HCT116 (cell line): ENCODE measurements at regions not wholly inside any gene's neighbourhood (a gene's known extent, or its start where the extent isn't known, plus 50 kb on each side); places are given as distances from the start of the nearest gene placed in this dataset.

Experiments used
- ATF3 ChIP-seq: IDR thresholded peaks from 2 replicates; pipeline ENCODE4 v1.6.1; 2012
- CBX3 ChIP-seq: IDR thresholded peaks from 2 replicates; pipeline ENCODE4 v1.6.1; 2012; ENCODE audit warnings: low read depth
- CEBPB ChIP-seq: IDR thresholded peaks from 2 replicates; pipeline ENCODE4 v1.6.1; 2012; ENCODE audit warnings: low read depth
- CTCF ChIP-seq, 3 experiments: fragments of 200-600 bp in 1 of 3; sonication (generic) in 1 of 3; IDR thresholded peaks in 2 of 3; conservative IDR thresholded peaks in 1 of 3; 2 replicates each; pipeline ENCODE4 v1.5.1; 2012 to 2017; ENCODE audit warnings: low read depth in 2 of 3, low read length in 2 of 3, antibody characterized with exemption in 1 of 3, borderline replicate concordance in 1 of 3, control low read depth in 1 of 3, mild to moderate bottlenecking in 1 of 3, mixed read lengths in 1 of 3, mixed run types in 1 of 3, moderate library complexity in 1 of 3; ENCODE audit not compliant: insufficient read depth in 1 of 3
- EZH2 ChIP-seq: fragments of 200-600 bp; sonication (generic); IDR thresholded peaks from 2 replicates; pipeline ENCODE4 v1.6.1; 2017; ENCODE audit warnings: antibody characterized with exemption, mixed run types
- JUND ChIP-seq: IDR thresholded peaks from 2 replicates; pipeline ENCODE4 v1.6.1; 2012
- MAX ChIP-seq: IDR thresholded peaks from 2 replicates; pipeline ENCODE4 v1.6.1; 2012
- POLR2A ChIP-seq: IDR thresholded peaks from 2 replicates; pipeline ENCODE4 v1.7.0; 2011; ENCODE audit warnings: borderline replicate concordance; ENCODE audit not compliant: insufficient read depth, insufficient read length; ENCODE audit errors: extremely low read depth
- POLR2AphosphoS5 ChIP-seq: IDR thresholded peaks from 2 replicates; pipeline ENCODE4 v1.6.1; 2011; ENCODE audit warnings: mild to moderate bottlenecking, low read depth, low read length, moderate library complexity
- REST ChIP-seq: IDR thresholded peaks from 2 replicates; pipeline ENCODE4 v1.6.1; 2012; ENCODE audit warnings: low read depth
- SIN3A ChIP-seq: IDR thresholded peaks from 2 replicates; pipeline ENCODE4 v1.6.1; 2012; ENCODE audit warnings: low read depth

- TF ChIP-seq SIN3A = no peak
- TF ChIP-seq POLR2A = no peak
- TF ChIP-seq REST = no peak
- TF ChIP-seq CEBPB = no peak
- TF ChIP-seq CTCF (IDR thresholded peaks at IDR 0.05 in 2 of 3, conservative IDR thresholded peaks at IDR 0.05 in 1 of 3; ENCODE audit: borderline replicate concordance in 1 of 3, insufficient read depth in 1 of 3, low read depth in 2 of 3, low read length in 2 of 3) = no peak
- TF ChIP-seq POLR2AphosphoS5 = no peak
- no peak for TF ChIP-seq MAX
- TF ChIP-seq JUND = no peak
- TF ChIP-seq EZH2 = no peak
- no peak for TF ChIP-seq CBX3
- no peak for TF ChIP-seq ATF3
Measured at GRCh38 chr10:33391611-33392465, 57.4 kb upstream of the NRP1 start.
